GM21529 (cell line): ENCODE measurements at regions not wholly inside any gene's neighbourhood (a gene's known extent, or its start where the extent isn't known, plus 50 kb on each side); places are given as distances from the start of the nearest gene placed in this dataset.
"Not testable (repeated sequence)": the region's sequence is repeated elsewhere in the genome, so short reads cannot be mapped to it uniquely, and the experiment has no call there.

Experiments
- ATAC-seq: cut with Tn5 transposase; IDR thresholded peaks from one replicate; pipeline ENCODE4 v1.9.1; 2021; ENCODE audit not compliant: unreplicated experiment

- ATAC-seq = no peak
Observed at GRCh38 chr19:30066781-30067759, 125.0 kb downstream of the URI1 start.

DNA sequence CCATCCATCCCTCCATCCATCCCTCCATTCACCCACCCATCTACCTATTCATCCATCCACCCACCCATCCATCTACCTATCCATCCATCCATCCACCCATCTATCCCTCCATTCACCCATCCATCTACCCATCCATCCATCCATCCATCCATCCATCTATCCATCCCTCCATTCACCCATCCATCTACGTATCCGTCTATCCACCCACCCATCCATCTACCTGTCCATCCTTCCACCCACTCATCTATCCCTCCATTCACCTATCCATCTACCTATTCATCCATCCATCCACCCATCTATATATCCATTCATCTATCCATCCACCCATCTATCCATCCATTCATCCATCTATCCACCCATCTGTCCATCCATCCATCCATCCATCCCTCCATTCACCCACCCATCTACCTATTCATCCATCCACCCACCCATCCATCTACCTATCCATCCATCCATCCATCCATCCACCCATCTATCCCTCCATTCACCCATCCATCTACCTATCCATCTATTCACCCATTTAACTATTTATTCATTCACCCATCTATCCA, 126.0 kb downstream of the URI1 start:
- not testable (repeated sequence) for ATAC-seq

DNA sequence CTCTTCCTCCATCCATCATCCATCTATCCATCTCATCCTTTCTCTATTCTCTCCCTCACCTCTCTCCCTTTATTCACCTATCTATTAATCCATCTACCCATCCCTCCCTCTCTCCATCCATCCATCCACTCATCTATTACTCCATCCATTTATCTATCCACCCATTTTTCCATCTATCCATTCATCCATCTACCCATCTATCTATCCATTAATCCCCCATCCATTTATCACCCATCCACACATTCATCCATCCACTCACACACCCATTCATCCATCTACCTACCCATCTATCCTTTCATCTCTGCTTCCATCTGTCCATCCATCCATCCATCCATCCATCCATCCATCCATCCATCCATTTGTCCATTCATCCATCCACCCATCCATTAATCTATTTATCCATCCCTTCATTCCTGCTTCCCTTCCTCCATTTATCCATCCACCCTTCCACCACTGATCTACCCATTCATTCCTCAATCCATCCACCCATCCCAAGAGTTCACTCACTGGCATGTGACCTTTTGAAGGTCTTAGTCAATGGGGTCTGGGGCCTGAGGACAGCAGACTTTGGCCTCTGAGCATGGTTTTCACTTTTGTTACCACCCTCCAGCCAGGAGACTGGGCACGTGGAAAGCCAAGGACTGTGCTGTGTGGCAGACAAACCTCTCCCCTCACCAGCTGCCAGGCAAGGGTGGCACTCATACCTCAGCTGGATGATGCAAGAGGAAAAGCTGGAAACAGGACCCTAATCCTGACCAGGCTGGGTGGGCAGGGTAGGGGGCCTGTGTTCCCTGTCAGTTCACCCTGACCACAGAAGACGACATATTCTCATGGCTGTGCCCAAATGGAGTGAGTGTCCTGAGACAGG, 126.7 kb downstream of the URI1 start:
- no peak for ATAC-seq

DNA sequence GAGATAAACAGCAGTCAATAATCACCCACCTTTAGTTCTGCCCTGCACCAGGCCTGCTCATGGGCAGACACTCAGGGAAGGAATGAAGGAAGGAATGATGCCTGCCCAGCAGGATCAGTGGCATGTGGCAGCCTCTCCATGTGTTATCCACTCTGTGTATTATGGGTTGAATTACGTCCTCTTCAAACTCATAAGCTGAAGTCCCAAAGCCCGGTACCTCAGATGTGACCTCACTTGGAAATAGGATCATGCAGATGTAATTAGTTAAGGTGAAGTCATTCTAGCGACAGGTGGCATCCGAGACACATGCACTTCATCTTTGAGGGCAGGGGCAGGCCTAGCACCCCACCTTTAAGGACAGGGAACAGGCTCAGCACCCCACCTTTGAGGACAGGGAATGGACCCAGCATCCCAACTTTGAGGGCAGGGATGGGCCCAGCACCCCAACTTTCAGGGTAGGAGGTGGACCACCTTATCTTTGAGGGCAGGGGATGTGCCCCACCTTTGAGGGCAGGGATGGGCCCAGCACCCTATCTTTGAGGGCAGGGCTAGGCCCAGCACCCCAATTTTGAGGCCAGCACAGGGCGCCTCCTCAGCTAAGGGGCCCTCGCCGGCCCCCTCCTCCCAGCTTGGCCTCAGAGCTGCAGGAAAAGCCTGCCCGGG, 127.6 kb downstream of the URI1 start:
- ATAC-seq = no peak

- ATAC-seq = no peak
Observed at GRCh38 chr19:30070198-30070967, 128.3 kb downstream of the URI1 start.

GRCh38 chr19:30070968-30071632, 129.1 kb downstream of the URI1 start:
- ATAC-seq = no peak

- no peak for ATAC-seq
Observed at GRCh38 chr19:30071871-30072270, 129.8 kb downstream of the URI1 start.

- ATAC-seq = no peak
Observed at GRCh38 chr19:30073152-30074000, 131.3 kb downstream of the URI1 start.

- no peak for ATAC-seq
Observed at GRCh38 chr19:30074096-30074495, 132.1 kb downstream of the URI1 start.

DNA sequence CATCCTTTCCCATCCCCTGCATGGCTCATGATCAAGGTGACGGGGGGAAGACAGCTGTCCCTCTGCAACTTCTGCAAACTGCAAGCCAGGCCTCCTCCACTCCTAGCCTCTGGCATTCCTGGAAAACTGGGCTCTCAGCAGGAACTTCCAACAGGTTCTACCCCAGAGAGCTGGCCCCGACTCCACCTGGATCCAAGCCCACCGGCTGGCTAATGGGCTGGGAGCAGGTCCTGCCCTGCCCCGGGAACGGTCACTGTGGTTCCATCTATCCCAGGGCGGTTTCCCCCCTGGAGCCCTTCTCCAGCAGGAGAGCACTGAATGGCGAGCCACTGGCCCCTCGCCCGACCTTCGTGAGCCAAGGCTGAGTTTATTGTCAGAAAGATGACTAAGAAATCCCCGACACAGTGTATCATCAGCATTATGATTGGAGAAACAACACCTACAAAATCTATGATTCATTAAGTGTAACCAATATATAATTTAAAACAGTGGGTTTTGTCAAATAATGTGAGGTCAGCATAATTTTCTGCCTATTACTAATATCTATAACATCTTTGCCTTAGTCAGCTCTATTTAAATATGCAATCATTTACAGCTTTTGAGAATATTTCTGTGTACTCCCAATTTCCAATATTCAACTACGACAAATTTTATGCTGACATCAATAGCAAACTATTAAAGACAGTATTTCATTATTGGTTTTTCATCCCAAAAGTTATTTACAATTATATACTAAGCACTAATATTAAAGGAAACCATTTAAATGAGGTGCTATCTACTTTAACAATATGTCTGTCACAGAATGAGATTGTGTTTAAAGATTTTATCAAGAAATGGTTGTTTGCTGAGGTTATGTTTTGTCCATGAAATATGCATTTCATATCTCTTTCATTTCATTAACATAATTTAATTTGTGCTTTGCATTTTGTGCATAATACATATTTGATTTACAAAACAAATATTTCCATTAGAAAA, 133.0 kb downstream of the URI1 start:
- ATAC-seq = no peak

GRCh38 chr19:30076101-30076551, 134.1 kb downstream of the URI1 start:
- ATAC-seq = no peak

GRCh38 chr19:30076751-30077670, 135.0 kb downstream of the URI1 start:
- no peak for ATAC-seq

DNA sequence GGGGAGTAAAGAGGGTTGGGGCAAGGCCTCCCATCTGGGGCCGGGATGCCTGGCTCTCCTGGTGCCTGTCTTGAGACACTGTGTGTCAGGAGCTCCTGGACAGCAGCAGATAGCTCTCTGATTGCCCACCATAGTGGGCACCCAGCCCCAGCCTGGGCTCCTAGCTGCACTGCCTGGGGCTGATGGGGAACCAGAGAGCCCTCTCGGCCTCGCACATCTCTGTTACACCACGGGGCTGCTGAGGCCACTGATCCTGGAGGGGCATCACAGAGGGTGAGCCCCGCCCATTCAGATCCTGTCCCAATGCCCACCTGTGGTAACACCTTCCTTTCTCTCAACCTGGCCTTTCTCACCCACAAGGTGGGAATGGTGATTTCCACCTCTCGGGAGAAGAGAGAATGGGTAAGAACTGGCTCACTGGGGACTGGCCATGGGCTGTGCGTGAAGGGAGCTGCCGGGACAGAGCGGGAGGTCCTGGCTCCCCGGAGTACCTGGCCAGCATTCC, 135.9 kb downstream of the URI1 start:
- no peak for ATAC-seq

- ATAC-seq = no peak
Observed at GRCh38 chr19:30078381-30078910, 136.4 kb downstream of the URI1 start.

GRCh38 chr19:30079200-30079599, 137.2 kb downstream of the URI1 start:
- no peak for ATAC-seq

DNA sequence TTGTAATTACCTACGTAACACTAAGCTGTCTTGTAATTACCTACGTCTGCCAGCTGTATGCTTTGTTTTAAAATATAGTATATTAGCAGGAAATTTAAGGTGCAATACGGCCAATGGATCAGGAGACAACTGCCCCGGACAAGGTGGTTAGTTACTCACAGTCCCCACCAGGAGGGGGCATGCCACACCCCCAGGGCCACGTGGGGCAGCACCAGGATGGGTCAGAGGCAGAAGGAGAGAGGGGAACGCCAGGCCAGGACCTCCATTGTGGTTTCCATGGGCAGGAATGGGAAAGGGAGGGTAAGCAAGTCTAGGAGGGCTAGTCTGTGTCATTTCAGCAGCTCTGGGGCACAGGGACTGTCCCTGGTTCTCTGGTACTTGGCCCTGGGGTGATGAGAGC, 140.1 kb downstream of the URI1 start:
- ATAC-seq = no peak
